CD14-positive monocyte (primary cell): ENCODE measurements at regions not wholly inside any gene's neighbourhood (a gene's known extent, or its start where the extent isn't known, plus 50 kb on each side); places are given as distances from the start of the nearest gene placed in this dataset.

Experiments used
- DNase-seq, 3 donors: peaks; one replicate each; pipeline ENCODE4 v3.0.0-alpha.2; 2011 to 2022
- H2AFZ ChIP-seq: 2 replicates; pipeline ENCODE4 v1.6.0; 2012; ENCODE audit warnings: mild to moderate bottlenecking, low read depth, low read length, inconsistent platforms; ENCODE audit not compliant: insufficient read depth, poor library complexity, severe bottlenecking
- H3K27ac ChIP-seq, 2 donors: 1 replicate in 1 of 2; 2 replicates in 1 of 2; pipeline ENCODE4 v1.5.1; 2012 to 2013; ENCODE audit warnings: low read length in 2 of 2, control low read depth in 1 of 2, inconsistent platforms in 1 of 2, low read depth in 1 of 2, mild to moderate bottlenecking in 1 of 2
- H3K27me3 ChIP-seq, 2 donors: one replicate each; pipeline versions ENCODE4 v1.6.0 to v1.6.1; 2011 to 2013; ENCODE audit warnings: low read length in 2 of 2; ENCODE audit not compliant: control insufficient read depth in 2 of 2, insufficient read depth in 2 of 2
- H3K36me3 ChIP-seq, 2 donors: replicated peaks in 1 of 2; 1 replicate in 1 of 2; 2 replicates in 1 of 2; pipeline versions ENCODE4 v1.5.1 to v1.6.1; 2012 to 2013; ENCODE audit warnings: low read length in 2 of 2, control low read depth in 1 of 2, inconsistent platforms in 1 of 2, mild to moderate bottlenecking in 1 of 2; ENCODE audit not compliant: insufficient read depth in 2 of 2, control insufficient read depth in 1 of 2
- H3K4me1 ChIP-seq, 2 donors: 1 replicate in 1 of 2; 2 replicates in 1 of 2; pipeline versions ENCODE4 v1.5.1 to v1.6.1; 2012 to 2013; ENCODE audit warnings: low read length in 2 of 2, control low read depth in 1 of 2, inconsistent platforms in 1 of 2, mild to moderate bottlenecking in 1 of 2, moderate library complexity in 1 of 2; ENCODE audit not compliant: insufficient read depth in 2 of 2, control insufficient read depth in 1 of 2
- H3K4me2 ChIP-seq: replicated peaks from 2 replicates; pipeline ENCODE3; 2012; ENCODE audit warnings: low read length, moderate library complexity, mild to moderate bottlenecking; ENCODE audit not compliant: poor library complexity, severe bottlenecking; ENCODE audit errors: extremely low read depth
- H3K4me3 ChIP-seq, 3 experiments: fragments of 200-600 bp in 1 of 3; sonication (generic) in 1 of 3; replicated peaks in 1 of 3; 1 replicate in 2 of 3; 2 replicates in 1 of 3; pipeline ENCODE4 v1.5.1; 2011 to 2013; ENCODE audit warnings: low read length in 3 of 3, mild to moderate bottlenecking in 3 of 3, control low read depth in 2 of 3, low read depth in 2 of 3, inconsistent platforms in 1 of 3, moderate library complexity in 1 of 3
- H3K79me2 ChIP-seq: 2 replicates; pipeline ENCODE4 v1.6.0; 2012; ENCODE audit warnings: mild to moderate bottlenecking, control low read depth, inconsistent platforms, low read length, moderate library complexity; ENCODE audit not compliant: insufficient read depth
- H3K9ac ChIP-seq: 2 replicates; pipeline ENCODE4 v1.6.0; 2017; ENCODE audit warnings: low read length, mild to moderate bottlenecking; ENCODE audit not compliant: insufficient read depth, poor library complexity, severe bottlenecking
- H3K9me3 ChIP-seq, 2 donors: replicated peaks in 1 of 2; 1 replicate in 1 of 2; 2 replicates in 1 of 2; pipeline versions ENCODE4 v1.5.1 to v1.6.1; 2012 to 2013; ENCODE audit warnings: low read length in 2 of 2, control low read depth in 1 of 2; ENCODE audit not compliant: control insufficient read depth in 1 of 2, insufficient read depth in 1 of 2
- H4K20me1 ChIP-seq: 2 replicates; pipeline ENCODE4 v1.6.0; 2012; ENCODE audit warnings: mild to moderate bottlenecking, low read length, control low read depth, moderate library complexity; ENCODE audit not compliant: insufficient read depth
- H3K27ac Mint-ChIP-seq, 7 donors: one replicate each; pipeline ENCODE4 v1.8.0; 2020; ENCODE audit warnings: mild to moderate bottlenecking in 7 of 7, mixed read lengths in 7 of 7, moderate library complexity in 6 of 7, inconsistent platforms in 2 of 7
- H3K27me3 Mint-ChIP-seq, 3 donors: one replicate each; pipeline ENCODE4 v1.8.0; 2021 to 2022; ENCODE audit warnings: low read depth in 3 of 3, mild to moderate bottlenecking in 3 of 3, mixed read lengths in 3 of 3, moderate library complexity in 3 of 3, inconsistent platforms in 1 of 3
- H3K36me3 Mint-ChIP-seq, 2 donors: one replicate each; pipeline ENCODE4 v1.8.0; 2020; ENCODE audit warnings: mixed read lengths in 2 of 2, inconsistent platforms in 1 of 2, mild to moderate bottlenecking in 1 of 2
- H3K4me1 Mint-ChIP-seq: one replicate; pipeline ENCODE4 v1.8.0; 2020; ENCODE audit warnings: mild to moderate bottlenecking, mixed read lengths
- H3K4me3 Mint-ChIP-seq, 2 donors: one replicate each; pipeline ENCODE4 v1.8.0; 2020; ENCODE audit warnings: mild to moderate bottlenecking in 2 of 2, mixed read lengths in 2 of 2, moderate library complexity in 1 of 2
- H3K9me3 Mint-ChIP-seq, 7 donors: one replicate each; pipeline ENCODE4 v1.8.0; 2020 to 2022; ENCODE audit warnings: mixed read lengths in 7 of 7, mild to moderate bottlenecking in 6 of 7, moderate library complexity in 6 of 7, inconsistent platforms in 2 of 7
- WGBS: methylation state at CpG from one replicate; pipeline ENCODE4 v1.1.5; 2013; ENCODE audit warnings: missing lambda C conversion rate; ENCODE audit not compliant: insufficient coverage; 5-methylcytosine and 5-hydroxymethylcytosine counted together
- intact Hi-C, 2 donors: fragments of 100-400 bp; cut with micrococcal nuclease; formaldehyde crosslinking; loops; one replicate each; pipeline versions ENCODE4 v1.15.0 to v1.15.1; 2023
- TF ChIP-seq, protein P1 (sequence below): fragments of 200-600 bp; IDR thresholded peaks from one replicate; pipeline ENCODE4 v1.8.0; 2022; ENCODE audit warnings: antibody characterized with exemption, mild to moderate bottlenecking

DNA sequence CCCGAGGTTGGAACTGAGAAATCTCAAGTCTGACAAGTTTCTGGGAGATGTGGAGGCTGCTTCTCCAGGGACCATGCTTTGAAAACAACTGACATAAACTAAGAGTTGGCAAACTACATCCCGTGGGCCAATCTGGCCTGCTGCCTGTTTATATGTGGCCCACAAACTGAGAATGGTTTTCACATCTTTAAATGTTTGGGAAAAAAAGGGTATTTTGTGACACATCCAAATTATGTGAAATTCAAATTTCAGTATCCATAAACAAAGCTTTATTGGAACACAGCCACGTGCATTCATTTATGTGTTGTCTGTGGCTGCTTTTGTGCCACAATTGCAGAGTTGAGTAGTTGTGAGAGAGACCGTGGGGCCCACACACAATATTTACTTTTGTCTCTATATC lies 163.8 kb upstream of the PIRT start:
- no peak overlapping the region for H2AFZ ChIP-seq
- H3K4me3 ChIP-seq: no peak overlapping the region
- Mint-ChIP-seq H3K4me3 (no peak overlapping the region), H3K9me3 (peaks cover 0 to 9% (median 5%) of the 10 kb centered on the region in 7 donors), H3K27ac (no peak overlapping the region), H3K27me3 (no peaks in the 10 kb centered on the region), H3K4me1 (no peaks in the 10 kb centered on the region), H3K36me3 (no peaks in the 10 kb centered on the region)
- H4K20me1 ChIP-seq: no peaks in the 10 kb centered on the region
- H3K36me3 ChIP-seq: no peaks in the 10 kb centered on the region
- H3K27ac ChIP-seq: no peak overlapping the region
- no peaks in the 10 kb centered on the region for H3K79me2 ChIP-seq
- WGBS: 40% methylated on average over 1 of the region's 4 CpGs
- no peak for DNase-seq
- TF ChIP-seq, protein P1, sequence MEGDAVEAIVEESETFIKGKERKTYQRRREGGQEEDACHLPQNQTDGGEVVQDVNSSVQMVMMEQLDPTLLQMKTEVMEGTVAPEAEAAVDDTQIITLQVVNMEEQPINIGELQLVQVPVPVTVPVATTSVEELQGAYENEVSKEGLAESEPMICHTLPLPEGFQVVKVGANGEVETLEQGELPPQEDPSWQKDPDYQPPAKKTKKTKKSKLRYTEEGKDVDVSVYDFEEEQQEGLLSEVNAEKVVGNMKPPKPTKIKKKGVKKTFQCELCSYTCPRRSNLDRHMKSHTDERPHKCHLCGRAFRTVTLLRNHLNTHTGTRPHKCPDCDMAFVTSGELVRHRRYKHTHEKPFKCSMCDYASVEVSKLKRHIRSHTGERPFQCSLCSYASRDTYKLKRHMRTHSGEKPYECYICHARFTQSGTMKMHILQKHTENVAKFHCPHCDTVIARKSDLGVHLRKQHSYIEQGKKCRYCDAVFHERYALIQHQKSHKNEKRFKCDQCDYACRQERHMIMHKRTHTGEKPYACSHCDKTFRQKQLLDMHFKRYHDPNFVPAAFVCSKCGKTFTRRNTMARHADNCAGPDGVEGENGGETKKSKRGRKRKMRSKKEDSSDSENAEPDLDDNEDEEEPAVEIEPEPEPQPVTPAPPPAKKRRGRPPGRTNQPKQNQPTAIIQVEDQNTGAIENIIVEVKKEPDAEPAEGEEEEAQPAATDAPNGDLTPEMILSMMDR: no peak
- no peak overlapping the region for H3K9ac ChIP-seq
- intact Hi-C loops: no loop called here
- H3K4me2 ChIP-seq: no peak overlapping the region
- peaks cover 0 to 5% of the 10 kb centered on the region in 2 donors for H3K9me3 ChIP-seq
- no peaks in the 10 kb centered on the region for H3K4me1 ChIP-seq
- H3K27me3 ChIP-seq: no peaks in the 10 kb centered on the region

DNA sequence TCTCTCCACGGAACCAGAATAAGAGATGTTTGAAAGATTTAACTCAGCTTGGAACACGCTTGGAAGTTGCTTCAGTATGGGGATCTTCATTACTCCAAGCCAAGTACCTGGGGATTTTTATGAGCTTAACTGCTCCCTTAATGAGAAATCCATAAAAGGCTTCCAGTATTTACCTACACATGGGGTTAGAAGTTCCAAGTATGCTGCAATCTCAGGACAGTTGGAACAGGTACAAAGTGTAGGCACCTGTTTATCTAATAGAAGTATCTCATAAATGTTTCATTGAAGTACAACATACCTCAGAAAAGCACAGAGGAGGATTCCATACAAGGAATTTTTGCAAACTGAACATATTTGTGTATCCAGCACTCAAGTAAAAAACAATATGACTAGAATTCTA lies 161.6 kb upstream of the PIRT start:
- no peaks in the 10 kb centered on the region for H3K27me3 ChIP-seq
- no peak overlapping the region for H3K4me2 ChIP-seq
- H3K9me3 Mint-ChIP-seq: peaks cover 0 to 7% (median 5%) of the 10 kb centered on the region in 7 donors
- H3K79me2 ChIP-seq: no peaks in the 10 kb centered on the region
- H3K4me1 ChIP-seq: no peaks in the 10 kb centered on the region
- no peak overlapping the region for H3K4me3 Mint-ChIP-seq
- no peak overlapping the region for H3K4me3 ChIP-seq
- no peaks in the 10 kb centered on the region for H3K9me3 ChIP-seq
- no peaks in the 10 kb centered on the region for H4K20me1 ChIP-seq
- TF ChIP-seq, protein P1: no peak
- no peak overlapping the region for H3K9ac ChIP-seq
- intact Hi-C loops: no loop called here
- H3K4me1 Mint-ChIP-seq: no peaks in the 10 kb centered on the region
- no CpG with 5 or more reads among the region's 2 CpGs for WGBS
- no peaks in the 10 kb centered on the region for H3K27me3 Mint-ChIP-seq
- H3K36me3 ChIP-seq: no peaks in the 10 kb centered on the region
- H2AFZ ChIP-seq: no peak overlapping the region
- H3K27ac Mint-ChIP-seq: no peak overlapping the region
- H3K27ac ChIP-seq: no peak overlapping the region
- no peak for DNase-seq
- no peaks in the 10 kb centered on the region for H3K36me3 Mint-ChIP-seq
